GM23338 (cell line): ENCODE measurements at regions not wholly inside any gene's neighbourhood (a gene's known extent, or its start where the extent isn't known, plus 50 kb on each side); places are given as distances from the start of the nearest gene placed in this dataset.
"Not testable (repeated sequence)": the region's sequence is repeated elsewhere in the genome, so short reads cannot be mapped to it uniquely, and the experiment has no call there.

Experiments
- CREB1 ChIP-seq: fragments of 250-450 bp; sonication (Bioruptor Pico); IDR thresholded peaks from 2 replicates; pipeline ENCODE4 v1.5.0; 2020; ENCODE audit warnings: low read depth, mild to moderate bottlenecking, moderate library complexity
- EZH2 ChIP-seq: fragments of 200-600 bp; sonication (generic); IDR thresholded peaks from one replicate; pipeline ENCODE4 v1.8.0; 2017; ENCODE audit warnings: antibody characterized with exemption, mild to moderate bottlenecking, low read depth; ENCODE audit not compliant: unreplicated experiment
- EZH2phosphoT487 ChIP-seq: fragments of 200-600 bp; sonication (generic); IDR thresholded peaks from one replicate; pipeline ENCODE4 v1.8.1; 2018; ENCODE audit warnings: antibody characterized with exemption; ENCODE audit not compliant: unreplicated experiment
- JUNB ChIP-seq: IDR thresholded peaks from one replicate; pipeline ENCODE4 v1.6.1; 2016; ENCODE audit warnings: antibody characterized with exemption; ENCODE audit not compliant: unreplicated experiment
- NANOG ChIP-seq: IDR thresholded peaks from 2 replicates; pipeline ENCODE4 v1.6.1; 2016; ENCODE audit warnings: antibody characterized with exemption, borderline replicate concordance
- POLR2AphosphoS5 ChIP-seq: IDR thresholded peaks from 2 replicates; pipeline ENCODE4 v1.6.1; 2016; ENCODE audit warnings: antibody characterized with exemption, low read depth
- ZNF114 ChIP-seq: fragments of 250-450 bp; sonication (Bioruptor Pico); IDR thresholded peaks from 2 replicates; pipeline ENCODE4 v1.5.0; 2020; ENCODE audit warnings: mild to moderate bottlenecking, moderate library complexity
- ZNF331 ChIP-seq: fragments of 250-450 bp; sonication (Bioruptor Pico); IDR thresholded peaks from 2 replicates; pipeline ENCODE4 v1.5.0; 2020; ENCODE audit warnings: low read depth, mild to moderate bottlenecking, moderate library complexity
- TF ChIP-seq, protein P1 (sequence below), 2 experiments: fragments of 200-600 bp in 1 of 2; sonication (generic) in 1 of 2; conservative IDR thresholded peaks; 2 replicates each; pipeline versions ENCODE4 v1.5.1 to v1.6.1; 2016 to 2017; ENCODE audit warnings: antibody characterized with exemption in 2 of 2, low read depth in 2 of 2, mild to moderate bottlenecking in 2 of 2, moderate library complexity in 1 of 2
- TF ChIP-seq, protein P2 (sequence below): IDR thresholded peaks from one replicate; pipeline ENCODE4 v1.6.1; 2018; ENCODE audit warnings: antibody characterized with exemption; ENCODE audit not compliant: unreplicated experiment
- TF ChIP-seq, protein P3 (sequence below): IDR thresholded peaks from 2 replicates; pipeline ENCODE4 v1.6.1; 2016; ENCODE audit warnings: antibody characterized with exemption
- TF ChIP-seq, protein P4 (sequence below): fragments of 250-450 bp; sonication (Bioruptor Pico); IDR thresholded peaks from 2 replicates; pipeline ENCODE4 v1.5.0; 2020; ENCODE audit warnings: mild to moderate bottlenecking, moderate library complexity

DNA sequence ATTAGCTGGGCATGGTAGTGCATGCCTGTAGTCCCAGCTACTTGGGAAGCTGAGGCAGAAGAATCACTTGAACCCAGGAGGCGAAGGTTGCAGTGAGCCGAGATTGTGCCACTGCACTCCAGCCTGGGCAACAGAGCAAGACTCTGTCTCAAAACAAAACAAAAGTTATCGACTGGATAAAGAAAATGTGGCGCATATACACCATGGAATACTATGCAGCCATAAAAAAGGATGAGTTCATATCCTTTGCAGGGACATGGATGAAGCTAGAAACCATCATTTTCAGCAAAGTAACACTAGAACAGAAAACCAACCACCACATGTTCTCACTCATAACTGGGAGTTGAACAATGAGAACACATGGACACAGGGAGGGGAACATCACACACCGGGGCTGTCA, 50.3 kb upstream of the USP9X start:
- TF ChIP-seq, protein P1, sequence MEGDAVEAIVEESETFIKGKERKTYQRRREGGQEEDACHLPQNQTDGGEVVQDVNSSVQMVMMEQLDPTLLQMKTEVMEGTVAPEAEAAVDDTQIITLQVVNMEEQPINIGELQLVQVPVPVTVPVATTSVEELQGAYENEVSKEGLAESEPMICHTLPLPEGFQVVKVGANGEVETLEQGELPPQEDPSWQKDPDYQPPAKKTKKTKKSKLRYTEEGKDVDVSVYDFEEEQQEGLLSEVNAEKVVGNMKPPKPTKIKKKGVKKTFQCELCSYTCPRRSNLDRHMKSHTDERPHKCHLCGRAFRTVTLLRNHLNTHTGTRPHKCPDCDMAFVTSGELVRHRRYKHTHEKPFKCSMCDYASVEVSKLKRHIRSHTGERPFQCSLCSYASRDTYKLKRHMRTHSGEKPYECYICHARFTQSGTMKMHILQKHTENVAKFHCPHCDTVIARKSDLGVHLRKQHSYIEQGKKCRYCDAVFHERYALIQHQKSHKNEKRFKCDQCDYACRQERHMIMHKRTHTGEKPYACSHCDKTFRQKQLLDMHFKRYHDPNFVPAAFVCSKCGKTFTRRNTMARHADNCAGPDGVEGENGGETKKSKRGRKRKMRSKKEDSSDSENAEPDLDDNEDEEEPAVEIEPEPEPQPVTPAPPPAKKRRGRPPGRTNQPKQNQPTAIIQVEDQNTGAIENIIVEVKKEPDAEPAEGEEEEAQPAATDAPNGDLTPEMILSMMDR (conservative IDR thresholded peaks at IDR 0.05; ENCODE audit: low read depth in 2 of 2), result not testable (repeated sequence)
- TF ChIP-seq, protein P2, sequence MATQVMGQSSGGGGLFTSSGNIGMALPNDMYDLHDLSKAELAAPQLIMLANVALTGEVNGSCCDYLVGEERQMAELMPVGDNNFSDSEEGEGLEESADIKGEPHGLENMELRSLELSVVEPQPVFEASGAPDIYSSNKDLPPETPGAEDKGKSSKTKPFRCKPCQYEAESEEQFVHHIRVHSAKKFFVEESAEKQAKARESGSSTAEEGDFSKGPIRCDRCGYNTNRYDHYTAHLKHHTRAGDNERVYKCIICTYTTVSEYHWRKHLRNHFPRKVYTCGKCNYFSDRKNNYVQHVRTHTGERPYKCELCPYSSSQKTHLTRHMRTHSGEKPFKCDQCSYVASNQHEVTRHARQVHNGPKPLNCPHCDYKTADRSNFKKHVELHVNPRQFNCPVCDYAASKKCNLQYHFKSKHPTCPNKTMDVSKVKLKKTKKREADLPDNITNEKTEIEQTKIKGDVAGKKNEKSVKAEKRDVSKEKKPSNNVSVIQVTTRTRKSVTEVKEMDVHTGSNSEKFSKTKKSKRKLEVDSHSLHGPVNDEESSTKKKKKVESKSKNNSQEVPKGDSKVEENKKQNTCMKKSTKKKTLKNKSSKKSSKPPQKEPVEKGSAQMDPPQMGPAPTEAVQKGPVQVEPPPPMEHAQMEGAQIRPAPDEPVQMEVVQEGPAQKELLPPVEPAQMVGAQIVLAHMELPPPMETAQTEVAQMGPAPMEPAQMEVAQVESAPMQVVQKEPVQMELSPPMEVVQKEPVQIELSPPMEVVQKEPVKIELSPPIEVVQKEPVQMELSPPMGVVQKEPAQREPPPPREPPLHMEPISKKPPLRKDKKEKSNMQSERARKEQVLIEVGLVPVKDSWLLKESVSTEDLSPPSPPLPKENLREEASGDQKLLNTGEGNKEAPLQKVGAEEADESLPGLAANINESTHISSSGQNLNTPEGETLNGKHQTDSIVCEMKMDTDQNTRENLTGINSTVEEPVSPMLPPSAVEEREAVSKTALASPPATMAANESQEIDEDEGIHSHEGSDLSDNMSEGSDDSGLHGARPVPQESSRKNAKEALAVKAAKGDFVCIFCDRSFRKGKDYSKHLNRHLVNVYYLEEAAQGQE, result not testable (repeated sequence)
- TF ChIP-seq EZH2; POLR2AphosphoS5; EZH2phosphoT487; CREB1; ZNF114 (CRISPR knock-in tag); NANOG; JUNB; ZNF331 (CRISPR knock-in tag): not testable (repeated sequence)
- TF ChIP-seq, protein P3, sequence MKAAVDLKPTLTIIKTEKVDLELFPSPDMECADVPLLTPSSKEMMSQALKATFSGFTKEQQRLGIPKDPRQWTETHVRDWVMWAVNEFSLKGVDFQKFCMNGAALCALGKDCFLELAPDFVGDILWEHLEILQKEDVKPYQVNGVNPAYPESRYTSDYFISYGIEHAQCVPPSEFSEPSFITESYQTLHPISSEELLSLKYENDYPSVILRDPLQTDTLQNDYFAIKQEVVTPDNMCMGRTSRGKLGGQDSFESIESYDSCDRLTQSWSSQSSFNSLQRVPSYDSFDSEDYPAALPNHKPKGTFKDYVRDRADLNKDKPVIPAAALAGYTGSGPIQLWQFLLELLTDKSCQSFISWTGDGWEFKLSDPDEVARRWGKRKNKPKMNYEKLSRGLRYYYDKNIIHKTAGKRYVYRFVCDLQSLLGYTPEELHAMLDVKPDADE, result not testable (repeated sequence)
- TF ChIP-seq, protein P4, sequence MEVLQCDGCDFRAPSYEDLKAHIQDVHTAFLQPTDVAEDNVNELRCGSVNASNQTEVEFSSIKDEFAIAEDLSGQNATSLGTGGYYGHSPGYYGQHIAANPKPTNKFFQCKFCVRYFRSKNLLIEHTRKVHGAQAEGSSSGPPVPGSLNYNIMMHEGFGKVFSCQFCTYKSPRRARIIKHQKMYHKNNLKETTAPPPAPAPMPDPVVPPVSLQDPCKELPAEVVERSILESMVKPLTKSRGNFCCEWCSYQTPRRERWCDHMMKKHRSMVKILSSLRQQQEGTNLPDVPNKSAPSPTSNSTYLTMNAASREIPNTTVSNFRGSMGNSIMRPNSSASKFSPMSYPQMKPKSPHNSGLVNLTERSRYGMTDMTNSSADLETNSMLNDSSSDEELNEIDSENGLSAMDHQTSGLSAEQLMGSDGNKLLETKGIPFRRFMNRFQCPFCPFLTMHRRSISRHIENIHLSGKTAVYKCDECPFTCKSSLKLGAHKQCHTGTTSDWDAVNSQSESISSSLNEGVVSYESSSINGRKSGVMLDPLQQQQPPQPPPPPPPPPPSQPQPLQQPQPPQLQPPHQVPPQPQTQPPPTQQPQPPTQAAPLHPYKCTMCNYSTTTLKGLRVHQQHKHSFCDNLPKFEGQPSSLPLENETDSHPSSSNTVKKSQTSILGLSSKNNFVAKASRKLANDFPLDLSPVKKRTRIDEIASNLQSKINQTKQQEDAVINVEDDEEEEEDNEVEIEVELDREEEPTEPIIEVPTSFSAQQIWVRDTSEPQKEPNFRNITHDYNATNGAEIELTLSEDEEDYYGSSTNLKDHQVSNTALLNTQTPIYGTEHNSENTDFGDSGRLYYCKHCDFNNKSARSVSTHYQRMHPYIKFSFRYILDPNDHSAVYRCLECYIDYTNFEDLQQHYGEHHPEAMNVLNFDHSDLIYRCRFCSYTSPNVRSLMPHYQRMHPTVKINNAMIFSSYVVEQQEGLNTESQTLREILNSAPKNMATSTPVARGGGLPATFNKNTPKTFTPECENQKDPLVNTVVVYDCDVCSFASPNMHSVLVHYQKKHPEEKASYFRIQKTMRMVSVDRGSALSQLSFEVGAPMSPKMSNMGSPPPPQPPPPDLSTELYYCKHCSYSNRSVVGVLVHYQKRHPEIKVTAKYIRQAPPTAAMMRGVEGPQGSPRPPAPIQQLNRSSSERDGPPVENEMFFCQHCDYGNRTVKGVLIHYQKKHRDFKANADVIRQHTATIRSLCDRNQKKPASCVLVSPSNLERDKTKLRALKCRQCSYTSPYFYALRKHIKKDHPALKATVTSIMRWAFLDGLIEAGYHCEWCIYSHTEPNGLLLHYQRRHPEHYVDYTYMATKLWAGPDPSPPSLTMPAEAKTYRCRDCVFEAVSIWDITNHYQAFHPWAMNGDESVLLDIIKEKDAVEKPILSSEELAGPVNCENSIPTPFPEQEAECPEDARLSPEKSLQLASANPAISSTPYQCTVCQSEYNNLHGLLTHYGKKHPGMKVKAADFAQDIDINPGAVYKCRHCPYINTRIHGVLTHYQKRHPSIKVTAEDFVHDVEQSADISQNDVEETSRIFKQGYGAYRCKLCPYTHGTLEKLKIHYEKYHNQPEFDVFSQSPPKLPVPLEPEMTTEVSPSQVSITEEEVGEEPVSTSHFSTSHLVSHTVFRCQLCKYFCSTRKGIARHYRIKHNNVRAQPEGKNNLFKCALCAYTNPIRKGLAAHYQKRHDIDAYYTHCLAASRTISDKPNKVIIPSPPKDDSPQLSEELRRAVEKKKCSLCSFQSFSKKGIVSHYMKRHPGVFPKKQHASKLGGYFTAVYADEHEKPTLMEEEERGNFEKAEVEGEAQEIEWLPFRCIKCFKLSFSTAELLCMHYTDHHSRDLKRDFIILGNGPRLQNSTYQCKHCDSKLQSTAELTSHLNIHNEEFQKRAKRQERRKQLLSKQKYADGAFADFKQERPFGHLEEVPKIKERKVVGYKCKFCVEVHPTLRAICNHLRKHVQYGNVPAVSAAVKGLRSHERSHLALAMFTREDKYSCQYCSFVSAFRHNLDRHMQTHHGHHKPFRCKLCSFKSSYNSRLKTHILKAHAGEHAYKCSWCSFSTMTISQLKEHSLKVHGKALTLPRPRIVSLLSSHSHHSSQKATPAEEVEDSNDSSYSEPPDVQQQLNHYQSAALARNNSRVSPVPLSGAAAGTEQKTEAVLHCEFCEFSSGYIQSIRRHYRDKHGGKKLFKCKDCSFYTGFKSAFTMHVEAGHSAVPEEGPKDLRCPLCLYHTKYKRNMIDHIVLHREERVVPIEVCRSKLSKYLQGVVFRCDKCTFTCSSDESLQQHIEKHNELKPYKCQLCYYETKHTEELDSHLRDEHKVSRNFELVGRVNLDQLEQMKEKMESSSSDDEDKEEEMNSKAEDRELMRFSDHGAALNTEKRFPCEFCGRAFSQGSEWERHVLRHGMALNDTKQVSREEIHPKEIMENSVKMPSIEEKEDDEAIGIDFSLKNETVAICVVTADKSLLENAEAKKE (CRISPR knock-in tag), result not testable (repeated sequence)
